Esophagus squamous epithelium (tissue), 5 donors: ENCODE measurements at regions not wholly inside any gene's neighbourhood (a gene's known extent, or its start where the extent isn't known, plus 50 kb on each side); places are given as distances from the start of the nearest gene placed in this dataset.

ENCODE experiments used
- DNase-seq: peaks from one replicate; lab custom pipeline; 2025; lab: John Stamatoyannopoulos, UW
- H3K27ac ChIP-seq, 4 donors: fragments of 200-600 bp; sonication (generic); one replicate each; pipeline ENCODE4 v1.5.1; 2016 to 2019; ENCODE audit warnings: mild to moderate bottlenecking in 1 of 4
- H3K27me3 ChIP-seq, 4 donors: fragments of 200-600 bp; sonication (generic); 1 replicate in 3 of 4; 2 replicates in 1 of 4; pipeline versions ENCODE4 v1.5.1 to v1.6.0; 2017 to 2021; ENCODE audit warnings: antibody characterized with exemption in 1 of 4
- H3K36me3 ChIP-seq, 3 donors: fragments of 200-600 bp; sonication (generic); one replicate each; pipeline ENCODE4 v1.5.1; 2016 to 2019
- H3K4me1 ChIP-seq, 3 donors: fragments of 200-600 bp; sonication (generic); one replicate each; pipeline ENCODE4 v1.5.1; 2017 to 2019
- H3K4me3 ChIP-seq, 4 donors: fragments of 200-600 bp; sonication (generic); 1 replicate in 3 of 4; 2 replicates in 1 of 4; pipeline ENCODE4 v1.5.1; 2016 to 2019; ENCODE audit warnings: mild to moderate bottlenecking in 2 of 4, moderate library complexity in 1 of 4
- H3K9me3 ChIP-seq, 3 donors: fragments of 200-600 bp; sonication (generic); one replicate each; pipeline ENCODE4 v1.5.1; 2016 to 2019
- CTCF ChIP-seq, 6 experiments: fragments of 450-650 bp in 4 of 6; fragments of 200-600 bp in 2 of 6; sonication (generic) in 2 of 6; IDR thresholded peaks; one replicate each; pipeline ENCODE4 v1.5.1; 2016 to 2019; ENCODE audit warnings: antibody characterized with exemption in 6 of 6, mild to moderate bottlenecking in 4 of 6, moderate library complexity in 4 of 6
- POLR2A ChIP-seq, 4 donors: fragments of 450-650 bp; IDR thresholded peaks; one replicate each; pipeline ENCODE4 v1.6.1; 2017; ENCODE audit warnings: antibody characterized with exemption in 4 of 4, mild to moderate bottlenecking in 4 of 4, moderate library complexity in 3 of 4
- WGBS, 2 donors: methylation state at CpG; one replicate each; pipeline ENCODE4 v1.1.5; 2018; 5-methylcytosine and 5-hydroxymethylcytosine counted together
- intact Hi-C: fragments of 100-400 bp; cut with DNase I; formaldehyde crosslinking; loops from one replicate; pipeline ENCODE4 v1.15.0; 2022
- donor health status: DM: yes; HTN: yes; CAD: no.

- WGBS, 2 donors, result 51 to 67% methylated on average over 2 of the region's 2 CpGs
- TF ChIP-seq POLR2A (IDR thresholded peaks at IDR 0.05) (no peak), CTCF (IDR thresholded peaks at IDR 0.05) (no peak)
Observed at GRCh38 chr5:2194949-2195348, 312.2 kb upstream of the IRX4 start.

GRCh38 chr5:2194236-2194555, 311.5 kb upstream of the IRX4 start:
- Histone ChIP-seq H3K27ac (no peak overlapping the region), H3K27me3 (peaks cover 0 to 18% (median 0%) of the 10 kb centered on the region in 4 donors), H3K4me1 (no peaks in the 10 kb centered on the region), H3K36me3 (no peaks in the 10 kb centered on the region), H3K4me3 (no peak overlapping the region), H3K9me3 (peaks cover 0 to 10% (median 0%) of the 10 kb centered on the region in 3 donors)
- no peak for DNase-seq
- intact Hi-C loops, result no loop called here
- WGBS, 2 donors, result 69% methylated on average over 5 of the region's 6 CpGs; no CpG with 5 or more reads in 1 of the 2 donors
- TF ChIP-seq CTCF (IDR thresholded peaks at IDR 0.05) (no peak), POLR2A (IDR thresholded peaks at IDR 0.05) (no peak)

More at GRCh38 chr5:2194949-2195348, 312.2 kb upstream of the IRX4 start:
- Histone ChIP-seq H3K4me1 (peaks cover 0 to 1% (median 0%) of the 10 kb centered on the region in 3 donors), H3K36me3 (no peaks in the 10 kb centered on the region), H3K9me3 (peaks cover 0 to 10% (median 0%) of the 10 kb centered on the region in 3 donors), H3K27me3 (peaks cover 0 to 18% (median 0%) of the 10 kb centered on the region in 4 donors), H3K4me3 (no peak overlapping the region), H3K27ac (no peak overlapping the region)
- DNase-seq, result no peak
- intact Hi-C loops, result no loop called here

GRCh38 chr5:2193542-2194235, 311.0 kb upstream of the IRX4 start:
- intact Hi-C loops, result no loop called here
- Histone ChIP-seq H3K27ac (no peak overlapping the region), H3K4me3 (no peak overlapping the region), H3K9me3 (peaks cover 0 to 10% (median 0%) of the 10 kb centered on the region in 3 donors), H3K4me1 (no peaks in the 10 kb centered on the region), H3K27me3 (peaks cover 0 to 21% (median 0%) of the 10 kb centered on the region in 4 donors), H3K36me3 (no peaks in the 10 kb centered on the region)
- no peak for TF ChIP-seq CTCF (IDR thresholded peaks at IDR 0.05)
- TF ChIP-seq POLR2A (IDR thresholded peaks at IDR 0.05), result no peak
- DNase-seq, result no peak
- WGBS, 2 donors, result 65 to 71% methylated on average over 6 to 8 of the region's 11 CpGs

- no peak overlapping the region for H3K27ac ChIP-seq
- WGBS, 2 donors, result 57 to 64% methylated on average over 5 to 6 of the region's 6 CpGs
- peaks cover 0 to 10% (median 0%) of the 10 kb centered on the region in 3 donors for H3K9me3 ChIP-seq
- intact Hi-C loops, result no loop called here
- TF ChIP-seq POLR2A (IDR thresholded peaks at IDR 0.05), result no peak
- TF ChIP-seq CTCF (IDR thresholded peaks at IDR 0.05), result no peak
- H3K27me3 ChIP-seq, result peaks cover 0 to 21% (median 0%) of the 10 kb centered on the region in 4 donors
- DNase-seq, result no peak
- H3K36me3 ChIP-seq, result no peaks in the 10 kb centered on the region
- H3K4me1 ChIP-seq, result no peaks in the 10 kb centered on the region
- H3K4me3 ChIP-seq, result no peak overlapping the region
Observed at GRCh38 chr5:2193142-2193541, 310.4 kb upstream of the IRX4 start.

- Histone ChIP-seq H3K4me1 (no peaks in the 10 kb centered on the region), H3K9me3 (peaks cover 0 to 10% (median 0%) of the 10 kb centered on the region in 3 donors), H3K27me3 (peaks cover 0 to 19% (median 0%) of the 10 kb centered on the region in 4 donors), H3K27ac (no peak overlapping the region), H3K36me3 (no peaks in the 10 kb centered on the region), H3K4me3 (no peak overlapping the region)
- intact Hi-C loops, result no loop called here
- no peak for DNase-seq
- TF ChIP-seq CTCF (IDR thresholded peaks at IDR 0.05) (no peak), POLR2A (IDR thresholded peaks at IDR 0.05) (no peak)
- 45 to 77% methylated on average over 2 to 8 of the region's 8 CpGs for WGBS, 2 donors
Observed at GRCh38 chr5:2192496-2192895, 309.8 kb upstream of the IRX4 start.
